HEK293 (cell line): ENCODE measurements at regions not wholly inside any gene's neighbourhood (a gene's known extent, or its start where the extent isn't known, plus 50 kb on each side); places are given as distances from the start of the nearest gene placed in this dataset.

Experiments used
- MZF1 ChIP-seq: fragments of 450-650 bp; formaldehyde crosslinking; IDR thresholded peaks from 2 replicates; pipeline ENCODE4 v1.5.1; 2017; ENCODE audit warnings: missing biosample characterization, missing genetic modification characterization, borderline replicate concordance
- ZBTB48 ChIP-seq: fragments of 450-650 bp; formaldehyde crosslinking; IDR thresholded peaks from 2 replicates; pipeline ENCODE4 v1.5.1; 2016; ENCODE audit warnings: missing biosample characterization, missing genetic modification characterization
- ZBTB8A ChIP-seq: fragments of 450-650 bp; formaldehyde crosslinking; IDR thresholded peaks from 2 replicates; pipeline ENCODE4 v1.5.1; 2016; ENCODE audit warnings: missing biosample characterization, missing genetic modification characterization
- ZFP3 ChIP-seq: fragments of 450-650 bp; formaldehyde crosslinking; IDR thresholded peaks from 2 replicates; pipeline ENCODE4 v1.5.1; 2016; ENCODE audit warnings: low read depth, missing biosample characterization, missing genetic modification characterization
- ZNF112 ChIP-seq: fragments of 450-650 bp; formaldehyde crosslinking; IDR thresholded peaks from 2 replicates; pipeline ENCODE4 v1.5.0; 2017; ENCODE audit warnings: missing biosample characterization, missing genetic modification characterization
- ZNF121 ChIP-seq: fragments of 450-650 bp; formaldehyde crosslinking; IDR thresholded peaks from 2 replicates; pipeline ENCODE4 v1.5.1; 2016; ENCODE audit warnings: missing biosample characterization, missing genetic modification characterization
- ZNF146 ChIP-seq: fragments of 450-650 bp; formaldehyde crosslinking; IDR thresholded peaks from 2 replicates; pipeline ENCODE4 v1.5.1; 2016; ENCODE audit warnings: missing biosample characterization, missing genetic modification characterization
- ZNF211 ChIP-seq: fragments of 450-650 bp; formaldehyde crosslinking; IDR thresholded peaks from 2 replicates; pipeline ENCODE4 v1.5.1; 2016; ENCODE audit warnings: low read depth, missing biosample characterization, missing genetic modification characterization
- ZNF292 ChIP-seq: fragments of 450-650 bp; formaldehyde crosslinking; IDR thresholded peaks from 2 replicates; pipeline ENCODE4 v1.5.1; 2016; ENCODE audit warnings: low read depth, missing biosample characterization, missing genetic modification characterization, borderline replicate concordance
- ZNF747 ChIP-seq: fragments of 450-650 bp; formaldehyde crosslinking; IDR thresholded peaks from 2 replicates; pipeline ENCODE4 v1.5.1; 2016; ENCODE audit warnings: missing biosample characterization, missing genetic modification characterization
- TF ChIP-seq, protein P1 (sequence below): fragments of 450-650 bp; formaldehyde crosslinking; IDR thresholded peaks from 2 replicates; pipeline ENCODE4 v1.5.1; 2016; ENCODE audit warnings: missing biosample characterization, missing genetic modification characterization
- TF ChIP-seq, protein P2 (sequence below): fragments of 450-650 bp; formaldehyde crosslinking; IDR thresholded peaks from 2 replicates; pipeline ENCODE4 v1.5.1; 2016; ENCODE audit warnings: missing biosample characterization, missing genetic modification characterization, low read depth

DNA sequence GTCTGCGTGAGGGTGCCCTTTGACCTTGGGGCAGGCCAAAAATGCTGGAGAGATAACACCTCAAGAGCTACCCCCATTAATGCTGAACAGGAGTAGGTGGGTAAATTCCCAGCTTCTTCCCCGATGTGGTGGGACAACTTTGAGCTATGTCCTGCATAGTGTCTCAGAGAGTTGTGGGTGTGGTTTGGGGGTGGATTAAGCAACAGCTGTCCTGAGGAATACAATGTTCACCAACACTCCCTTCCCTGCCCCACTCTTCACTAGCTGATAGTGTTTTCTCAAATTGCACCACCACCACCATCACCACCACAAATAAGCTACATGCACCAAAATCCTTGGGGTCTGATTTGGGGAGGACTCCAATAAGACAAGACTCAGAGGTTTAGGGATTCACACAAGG is 258.4 kb downstream of the HLX start:
- TF ChIP-seq, protein P1, sequence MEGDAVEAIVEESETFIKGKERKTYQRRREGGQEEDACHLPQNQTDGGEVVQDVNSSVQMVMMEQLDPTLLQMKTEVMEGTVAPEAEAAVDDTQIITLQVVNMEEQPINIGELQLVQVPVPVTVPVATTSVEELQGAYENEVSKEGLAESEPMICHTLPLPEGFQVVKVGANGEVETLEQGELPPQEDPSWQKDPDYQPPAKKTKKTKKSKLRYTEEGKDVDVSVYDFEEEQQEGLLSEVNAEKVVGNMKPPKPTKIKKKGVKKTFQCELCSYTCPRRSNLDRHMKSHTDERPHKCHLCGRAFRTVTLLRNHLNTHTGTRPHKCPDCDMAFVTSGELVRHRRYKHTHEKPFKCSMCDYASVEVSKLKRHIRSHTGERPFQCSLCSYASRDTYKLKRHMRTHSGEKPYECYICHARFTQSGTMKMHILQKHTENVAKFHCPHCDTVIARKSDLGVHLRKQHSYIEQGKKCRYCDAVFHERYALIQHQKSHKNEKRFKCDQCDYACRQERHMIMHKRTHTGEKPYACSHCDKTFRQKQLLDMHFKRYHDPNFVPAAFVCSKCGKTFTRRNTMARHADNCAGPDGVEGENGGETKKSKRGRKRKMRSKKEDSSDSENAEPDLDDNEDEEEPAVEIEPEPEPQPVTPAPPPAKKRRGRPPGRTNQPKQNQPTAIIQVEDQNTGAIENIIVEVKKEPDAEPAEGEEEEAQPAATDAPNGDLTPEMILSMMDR (tag by site-specific recombination): no peak
- TF ChIP-seq MZF1 (tag by site-specific recombination): no peak
- TF ChIP-seq ZBTB8A (tag by site-specific recombination): no peak
- TF ChIP-seq, protein P2, sequence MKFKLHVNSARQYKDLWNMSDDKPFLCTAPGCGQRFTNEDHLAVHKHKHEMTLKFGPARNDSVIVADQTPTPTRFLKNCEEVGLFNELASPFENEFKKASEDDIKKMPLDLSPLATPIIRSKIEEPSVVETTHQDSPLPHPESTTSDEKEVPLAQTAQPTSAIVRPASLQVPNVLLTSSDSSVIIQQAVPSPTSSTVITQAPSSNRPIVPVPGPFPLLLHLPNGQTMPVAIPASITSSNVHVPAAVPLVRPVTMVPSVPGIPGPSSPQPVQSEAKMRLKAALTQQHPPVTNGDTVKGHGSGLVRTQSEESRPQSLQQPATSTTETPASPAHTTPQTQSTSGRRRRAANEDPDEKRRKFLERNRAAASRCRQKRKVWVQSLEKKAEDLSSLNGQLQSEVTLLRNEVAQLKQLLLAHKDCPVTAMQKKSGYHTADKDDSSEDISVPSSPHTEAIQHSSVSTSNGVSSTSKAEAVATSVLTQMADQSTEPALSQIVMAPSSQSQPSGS (tag by site-specific recombination): no peak
- no peak for TF ChIP-seq ZNF292 (tag by site-specific recombination)
- no peak for TF ChIP-seq ZNF146 (tag by site-specific recombination)
- TF ChIP-seq ZNF747 (tag by site-specific recombination): no peak
- TF ChIP-seq ZNF112 (tag by site-specific recombination): no peak
- TF ChIP-seq ZFP3 (tag by site-specific recombination): no peak
- TF ChIP-seq ZBTB48: no peak
- no peak for TF ChIP-seq ZNF121 (tag by site-specific recombination)
- TF ChIP-seq ZNF211 (tag by site-specific recombination): no peak
